Body of pancreas (tissue), 4 donors: ENCODE measurements at regions not wholly inside any gene's neighbourhood (a gene's known extent, or its start where the extent isn't known, plus 50 kb on each side); places are given as distances from the start of the nearest gene placed in this dataset.

Source experiments
- POLR2A ChIP-seq, 3 donors: fragments of 450-650 bp; IDR thresholded peaks; one replicate each; pipeline ENCODE4 v1.6.1; 2016; ENCODE audit warnings: antibody characterized with exemption in 3 of 3, mild to moderate bottlenecking in 2 of 3
- TF ChIP-seq, protein P1 (sequence below), 7 experiments: fragments of 450-650 bp in 4 of 7; fragments of 200-600 bp in 3 of 7; sonication (generic) in 3 of 7; IDR thresholded peaks; one replicate each; pipeline ENCODE4 v1.5.1; 2016 to 2019; ENCODE audit warnings: antibody characterized with exemption in 7 of 7

DNA sequence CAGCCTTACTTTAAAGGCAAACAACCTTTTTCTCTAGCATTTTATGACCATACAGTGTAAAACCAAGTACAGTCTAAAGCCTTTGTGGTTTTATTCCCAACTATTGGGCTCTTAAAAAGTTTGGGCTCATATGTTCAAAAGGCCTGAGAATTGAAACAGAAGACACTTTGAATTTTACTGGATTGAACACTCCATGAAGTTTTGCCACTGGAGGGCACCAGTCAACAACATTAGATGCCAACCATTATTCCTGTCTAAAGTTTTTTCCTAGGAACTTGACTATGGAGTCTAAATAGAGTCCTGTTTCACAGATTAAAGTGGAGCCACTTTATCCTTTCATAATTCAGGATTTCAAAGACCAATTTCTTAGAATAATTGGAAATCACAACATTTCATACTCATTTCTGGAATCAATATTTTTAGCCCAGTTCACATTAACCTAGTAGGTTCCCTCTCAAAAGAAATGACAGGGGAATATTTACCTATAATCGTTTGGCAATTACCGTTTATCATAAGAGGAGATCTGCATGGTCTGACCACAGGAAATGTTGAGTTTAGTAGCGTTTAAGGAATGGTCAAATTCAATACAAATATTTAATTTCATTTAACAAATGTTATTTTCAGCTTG lies 244.1 kb upstream of the PDZRN3 start:
- TF ChIP-seq, protein P1, sequence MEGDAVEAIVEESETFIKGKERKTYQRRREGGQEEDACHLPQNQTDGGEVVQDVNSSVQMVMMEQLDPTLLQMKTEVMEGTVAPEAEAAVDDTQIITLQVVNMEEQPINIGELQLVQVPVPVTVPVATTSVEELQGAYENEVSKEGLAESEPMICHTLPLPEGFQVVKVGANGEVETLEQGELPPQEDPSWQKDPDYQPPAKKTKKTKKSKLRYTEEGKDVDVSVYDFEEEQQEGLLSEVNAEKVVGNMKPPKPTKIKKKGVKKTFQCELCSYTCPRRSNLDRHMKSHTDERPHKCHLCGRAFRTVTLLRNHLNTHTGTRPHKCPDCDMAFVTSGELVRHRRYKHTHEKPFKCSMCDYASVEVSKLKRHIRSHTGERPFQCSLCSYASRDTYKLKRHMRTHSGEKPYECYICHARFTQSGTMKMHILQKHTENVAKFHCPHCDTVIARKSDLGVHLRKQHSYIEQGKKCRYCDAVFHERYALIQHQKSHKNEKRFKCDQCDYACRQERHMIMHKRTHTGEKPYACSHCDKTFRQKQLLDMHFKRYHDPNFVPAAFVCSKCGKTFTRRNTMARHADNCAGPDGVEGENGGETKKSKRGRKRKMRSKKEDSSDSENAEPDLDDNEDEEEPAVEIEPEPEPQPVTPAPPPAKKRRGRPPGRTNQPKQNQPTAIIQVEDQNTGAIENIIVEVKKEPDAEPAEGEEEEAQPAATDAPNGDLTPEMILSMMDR (IDR thresholded peaks at IDR 0.05) = peak in 6 of 7 experiments; percentile 54 to 69 (median 65)
- no peak for TF ChIP-seq POLR2A (IDR thresholded peaks at IDR 0.05)
